Stimulated activated CD4-positive, alpha-beta T cell treated with anti-CD3 and anti-CD28 coated beads, Interleukin-2, amount 100 ng/mL, for 4 hours (primary cell): ENCODE measurements at regions not wholly inside any gene's neighbourhood (a gene's known extent, or its start where the extent isn't known, plus 50 kb on each side); places are given as distances from the start of the nearest gene placed in this dataset.

Experiments
- DNase-seq: peaks from one replicate; pipeline ENCODE4 v3.0.0-alpha.2; 2020; ENCODE audit warnings: low read depth

- no peak for DNase-seq
Observed at GRCh38 chr5:74186356-74187315, 453.9 kb downstream of the ENC1 start.

- DNase-seq: no peak
Observed at GRCh38 chr5:74185599-74185998, 454.9 kb downstream of the ENC1 start.

GRCh38 chr5:74184649-74185048, 455.9 kb downstream of the ENC1 start:
- no peak for DNase-seq

- DNase-seq: no peak
Observed at GRCh38 chr5:74183041-74183440, 457.5 kb downstream of the ENC1 start.

GRCh38 chr5:74182603-74183002, 457.9 kb downstream of the ENC1 start:
- no peak for DNase-seq

GRCh38 chr5:74179701-74180100, 460.8 kb downstream of the ENC1 start:
- DNase-seq: no peak

- DNase-seq: no peak
Observed at GRCh38 chr5:74179179-74179578, 461.3 kb downstream of the ENC1 start.

GRCh38 chr5:74177961-74178360, 462.6 kb downstream of the ENC1 start:
- DNase-seq: no peak

- no peak for DNase-seq
Observed at GRCh38 chr5:74174366-74174765, 466.2 kb downstream of the ENC1 start.

GRCh38 chr5:74173665-74174064, 466.9 kb downstream of the ENC1 start:
- no peak for DNase-seq

- DNase-seq: no peak
Observed at GRCh38 chr5:74173241-74173640, 467.3 kb downstream of the ENC1 start.

GRCh38 chr5:74169701-74170100, 470.8 kb downstream of the ENC1 start:
- no peak for DNase-seq

- DNase-seq: no peak
Observed at GRCh38 chr5:74167930-74168315, 472.6 kb downstream of the ENC1 start.

GRCh38 chr5:74167206-74167929, 473.2 kb downstream of the ENC1 start:
- no peak for DNase-seq

- no peak for DNase-seq
Observed at GRCh38 chr5:74166064-74166463, 474.5 kb downstream of the ENC1 start.

- no peak for DNase-seq
Observed at GRCh38 chr5:74164725-74165235, 475.7 kb downstream of the ENC1 start.

- no peak for DNase-seq
Observed at GRCh38 chr5:74162524-74162923, 478.0 kb downstream of the ENC1 start.

GRCh38 chr5:74161170-74161569, 479.4 kb downstream of the ENC1 start:
- DNase-seq: no peak

- no peak for DNase-seq
Observed at GRCh38 chr5:74156728-74157383, 483.7 kb downstream of the ENC1 start.

GRCh38 chr5:74155501-74155900, 485.0 kb downstream of the ENC1 start:
- DNase-seq: no peak

GRCh38 chr5:74154526-74154925, 486.0 kb downstream of the ENC1 start:
- no peak for DNase-seq

GRCh38 chr5:74153255-74153790, 487.2 kb downstream of the ENC1 start:
- DNase-seq: no peak
